OCI-M2 (cell line): ENCODE measurements at regions not wholly inside any gene's neighbourhood (a gene's known extent, or its start where the extent isn't known, plus 50 kb on each side); places are given as distances from the start of the nearest gene placed in this dataset.

Experiments
- DNase-seq: peaks from one replicate; lab custom pipeline; 2025; ENCODE audit not compliant: unreplicated experiment; lab: John Stamatoyannopoulos, UW

DNA sequence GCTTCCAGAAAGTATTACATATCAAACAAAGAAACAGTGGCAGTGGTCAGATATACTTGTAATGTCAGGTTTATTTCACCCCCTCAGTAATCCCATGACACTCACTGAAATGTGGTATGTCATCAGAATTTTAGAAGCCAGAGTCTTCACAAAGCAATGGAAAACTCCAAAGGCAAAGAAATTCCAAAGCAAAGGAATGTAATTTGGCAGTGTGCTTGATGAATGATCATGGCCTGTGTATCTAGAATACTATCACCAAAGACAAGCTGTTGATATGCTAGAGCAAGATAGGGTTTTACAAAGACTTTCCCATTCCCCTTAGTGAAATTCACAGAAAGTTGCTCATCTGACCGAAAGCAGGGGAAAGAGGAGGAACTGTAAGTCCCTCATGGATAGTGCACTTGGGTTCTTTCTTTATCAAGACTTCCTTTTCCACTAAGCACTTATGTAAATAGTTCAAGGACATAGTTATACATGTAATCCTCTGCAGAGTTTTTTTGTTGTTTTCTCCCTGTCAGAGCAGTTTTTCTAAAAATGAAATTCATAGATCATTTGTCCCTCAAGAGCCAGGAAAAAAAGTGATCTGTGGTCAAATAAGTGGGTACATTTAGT, 243.4 kb downstream of the NHLRC3 start:
- no peak for DNase-seq

DNA sequence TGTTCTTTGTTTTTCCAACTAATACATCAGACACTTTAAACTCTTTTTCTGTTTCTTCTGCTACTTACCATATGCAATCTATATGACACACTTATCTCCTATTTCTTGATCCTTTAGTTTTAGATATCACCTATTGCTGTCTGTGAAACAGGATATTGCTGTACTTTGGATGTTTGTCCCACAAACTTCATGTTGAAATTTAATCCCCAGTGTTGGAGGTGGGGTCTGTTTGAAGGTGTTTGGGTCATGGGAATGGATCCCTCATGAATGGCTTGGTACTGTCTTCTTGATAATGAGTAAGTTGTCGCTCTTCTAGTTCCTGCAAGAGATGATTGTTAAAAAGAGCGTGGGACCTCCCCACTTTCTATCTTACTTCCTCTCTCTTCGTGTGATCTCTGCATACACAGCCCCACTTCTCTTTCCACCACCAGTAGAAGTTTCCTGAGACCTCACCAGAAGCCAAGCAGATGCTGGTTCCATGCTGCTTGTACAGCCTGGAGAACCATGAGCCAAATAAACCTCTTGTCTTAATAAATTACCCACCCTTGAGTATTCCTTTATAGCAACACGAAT, 244.2 kb downstream of the NHLRC3 start:
- DNase-seq: no peak

DNA sequence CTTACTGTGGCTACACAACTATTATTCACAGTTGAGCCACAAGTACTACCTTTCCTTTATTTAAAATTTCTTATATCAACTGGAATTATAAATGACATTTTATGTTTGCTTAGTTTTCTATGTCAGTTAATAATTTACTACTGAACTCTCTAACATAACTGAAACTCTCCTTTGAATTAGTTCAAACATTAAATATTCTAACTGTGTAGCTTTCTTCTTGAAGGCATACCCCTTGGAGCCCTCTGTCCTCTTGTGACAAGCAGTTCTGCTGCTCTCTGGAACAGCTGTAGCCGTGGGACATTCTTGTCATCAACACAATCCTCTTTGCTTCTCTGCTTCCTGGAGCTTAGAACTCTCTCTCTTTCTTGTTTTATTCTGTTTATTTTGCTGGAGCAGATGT, 244.8 kb downstream of the NHLRC3 start:
- DNase-seq: no peak

DNA sequence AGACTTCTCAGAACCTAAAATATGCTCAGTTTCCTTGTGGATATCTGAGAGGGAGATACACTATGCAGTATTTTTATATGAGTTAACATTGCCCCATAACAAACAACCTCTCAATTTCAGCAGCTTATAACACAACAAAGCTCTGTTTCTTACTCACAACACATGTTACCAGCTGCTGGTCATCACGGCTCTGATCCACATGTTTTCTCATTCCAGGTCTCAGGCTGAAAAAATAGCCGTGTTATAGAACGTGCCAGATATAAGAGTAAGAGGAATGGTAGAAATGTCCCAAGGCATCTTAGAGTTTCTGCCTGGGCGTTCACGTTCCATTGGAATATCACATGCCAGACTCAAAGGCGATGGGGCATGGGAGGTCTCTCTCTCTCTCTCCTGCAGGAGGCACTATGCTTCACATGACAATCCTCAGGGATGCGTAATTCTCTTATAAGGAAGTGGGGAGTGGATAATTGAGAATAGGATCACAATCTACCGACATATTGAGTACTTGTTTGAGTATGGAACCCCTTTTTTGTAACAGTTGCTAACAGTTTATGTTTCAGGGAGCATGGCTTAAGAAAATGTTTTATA, 246.6 kb downstream of the NHLRC3 start:
- no peak for DNase-seq
